WTC11 (cell line): ENCODE measurements at regions not wholly inside any gene's neighbourhood (a gene's known extent, or its start where the extent isn't known, plus 50 kb on each side); places are given as distances from the start of the nearest gene placed in this dataset.

ENCODE experiments used
- ATAC-seq: fragments of 200-7000 bp; cut with Tn5 transposase; 2 replicates; pipeline ENCODE4 v1.10.0; 2021; ENCODE audit warnings: mild to moderate bottlenecking, moderate library complexity
- CTCF ChIA-PET: fragments of 300-600 bp; sonication (Branson Sonifier 250); formaldehyde crosslinking; loops from one replicate; lab custom pipeline; 2021; ENCODE audit warnings: antibody characterized with exemption; lab: Charles Lee
- POLR2A ChIA-PET: fragments of 350-600 bp; sonication (Branson Sonifier 250); formaldehyde crosslinking; loops from one replicate; lab custom pipeline; 2021; ENCODE audit warnings: antibody characterized with exemption; lab: Charles Lee
- DNase-seq: peaks from one replicate; pipeline ENCODE4 v3.0.0; 2021; ENCODE audit warnings: low spot score
- H3K27ac Mint-ChIP-seq: 2 replicates; pipeline ENCODE4 v1.8.0; 2021; ENCODE audit warnings: mixed read lengths
- H3K27me3 Mint-ChIP-seq: 2 replicates; pipeline ENCODE4 v1.8.0; 2021; ENCODE audit warnings: low read depth, mild to moderate bottlenecking, moderate library complexity, mixed read lengths
- H3K36me3 Mint-ChIP-seq: 2 replicates; pipeline ENCODE4 v1.8.0; 2021; ENCODE audit warnings: mixed read lengths
- H3K4me1 Mint-ChIP-seq: 2 replicates; pipeline ENCODE4 v1.8.0; 2022; ENCODE audit warnings: mixed read lengths
- H3K4me3 Mint-ChIP-seq: 2 replicates; pipeline ENCODE4 v1.8.0; 2021; ENCODE audit warnings: mild to moderate bottlenecking, moderate library complexity, mixed read lengths
- H3K9me3 Mint-ChIP-seq: 2 replicates; pipeline ENCODE4 v1.8.0; 2021; ENCODE audit warnings: mixed read lengths
- AR ChIP-seq: fragments of 250-450 bp; sonication (Bioruptor Pico); IDR thresholded peaks from 2 replicates; pipeline ENCODE4 v1.9.0; 2021; ENCODE audit warnings: mild to moderate bottlenecking
- GABPB1 ChIP-seq: sonication (generic); formaldehyde crosslinking; IDR thresholded peaks from 2 replicates; pipeline ENCODE4 v1.8.1; 2023; ENCODE audit warnings: mild to moderate bottlenecking, missing genetic modification reagents
- HMGA2 ChIP-seq: fragments of 250-450 bp; sonication (Bioruptor Pico); IDR thresholded peaks from 2 replicates; pipeline ENCODE4 v1.4.0; 2021; ENCODE audit warnings: mild to moderate bottlenecking, moderate library complexity
- JAZF1 ChIP-seq: fragments of 250-450 bp; sonication (Bioruptor Pico); IDR thresholded peaks from 2 replicates; pipeline ENCODE4 v1.9.0; 2021; ENCODE audit warnings: moderate library complexity, mild to moderate bottlenecking, inconsistent platforms
- MAX ChIP-seq: sonication (generic); formaldehyde crosslinking; IDR thresholded peaks from 2 replicates; pipeline ENCODE4 v1.8.0; 2022; ENCODE audit warnings: mild to moderate bottlenecking, missing genetic modification reagents
- MYBL2 ChIP-seq: sonication (generic); formaldehyde crosslinking; IDR thresholded peaks from 2 replicates; pipeline ENCODE4 v1.8.1; 2023; ENCODE audit warnings: mild to moderate bottlenecking, moderate library complexity, missing genetic modification reagents
- NR3C1 ChIP-seq: sonication (generic); formaldehyde crosslinking; conservative IDR thresholded peaks from 2 replicates; pipeline ENCODE4 v1.8.1; 2023; ENCODE audit warnings: low read depth, mild to moderate bottlenecking, missing genetic modification reagents
- PRDM15 ChIP-seq: sonication (generic); formaldehyde crosslinking; IDR thresholded peaks from 2 replicates; pipeline ENCODE4 v1.8.0; 2022; ENCODE audit warnings: missing genetic modification reagents
- RELA ChIP-seq: sonication (generic); formaldehyde crosslinking; IDR thresholded peaks from 2 replicates; pipeline ENCODE4 v1.8.1; 2022; ENCODE audit warnings: missing genetic modification reagents, mild to moderate bottlenecking, borderline replicate concordance
- RORB ChIP-seq: fragments of 250-450 bp; sonication (Bioruptor Pico); IDR thresholded peaks from 2 replicates; pipeline ENCODE4 v1.9.0; 2021; ENCODE audit warnings: mild to moderate bottlenecking
- TEAD1 ChIP-seq: sonication (generic); formaldehyde crosslinking; IDR thresholded peaks from 2 replicates; pipeline ENCODE4 v1.8.0; 2022; ENCODE audit warnings: mild to moderate bottlenecking, missing genetic modification reagents
- ZBTB21 ChIP-seq: sonication (generic); formaldehyde crosslinking; IDR thresholded peaks from 2 replicates; pipeline ENCODE4 v1.8.1; 2023; ENCODE audit warnings: mild to moderate bottlenecking, missing genetic modification reagents, borderline replicate concordance
- ZBTB43 ChIP-seq: sonication (generic); formaldehyde crosslinking; IDR thresholded peaks from 2 replicates; pipeline ENCODE4 v1.8.1; 2023; ENCODE audit warnings: mild to moderate bottlenecking, missing genetic modification reagents
- ZNF138 ChIP-seq: sonication (generic); formaldehyde crosslinking; conservative IDR thresholded peaks from 2 replicates; pipeline ENCODE4 v1.8.1; 2022; ENCODE audit warnings: mild to moderate bottlenecking, moderate library complexity, missing genetic modification reagents
- ZNF281 ChIP-seq: sonication (generic); formaldehyde crosslinking; IDR thresholded peaks from 2 replicates; pipeline ENCODE4 v1.8.0; 2023; ENCODE audit warnings: mild to moderate bottlenecking, missing genetic modification reagents
- ZNF317 ChIP-seq: sonication (generic); formaldehyde crosslinking; IDR thresholded peaks from 2 replicates; pipeline ENCODE4 v1.8.1; 2023; ENCODE audit warnings: low read depth, mild to moderate bottlenecking, moderate library complexity, missing genetic modification reagents, borderline replicate concordance
- ZNF396 ChIP-seq: fragments of 250-450 bp; sonication (Bioruptor Pico); IDR thresholded peaks from 2 replicates; pipeline ENCODE4 v1.8.0; 2021; ENCODE audit warnings: mild to moderate bottlenecking, moderate library complexity, borderline replicate concordance

GRCh38 chr16:54842743-54843423, 87.8 kb upstream of the IRX5 start (continued):
- TF ChIP-seq AR (CRISPR knock-in tag) = no peak
- no peak for TF ChIP-seq MYBL2 (CRISPR knock-in tag)
- no peak for TF ChIP-seq ZNF396 (CRISPR knock-in tag)
- no peak for TF ChIP-seq ZNF317 (CRISPR knock-in tag)
- TF ChIP-seq ZNF281 = no peak
- TF ChIP-seq PRDM15 (CRISPR knock-in tag) = no peak
- TF ChIP-seq MAX (CRISPR knock-in tag) = no peak
- no peak for TF ChIP-seq ZNF138 (CRISPR knock-in tag)
- TF ChIP-seq ZBTB43 (CRISPR knock-in tag) = no peak
- no peak for TF ChIP-seq TEAD1
- TF ChIP-seq HMGA2 = no peak
- no peak for TF ChIP-seq RORB (CRISPR knock-in tag)

- no peak for TF ChIP-seq GABPB1 (CRISPR knock-in tag)
- TF ChIP-seq JAZF1 (CRISPR knock-in tag) = no peak
- TF ChIP-seq RELA (CRISPR knock-in tag) = no peak
- no peak for TF ChIP-seq HMGA2
- TF ChIP-seq AR (CRISPR knock-in tag) = no peak
- TF ChIP-seq NR3C1 (CRISPR knock-in tag) = no peak
- no peak for TF ChIP-seq ZBTB21 (CRISPR knock-in tag)
- Mint-ChIP-seq H3K9me3 (peaks cover 37% of the 10 kb centered on the region), H3K4me1 (no peaks in the 10 kb centered on the region), H3K27ac (no peak overlapping the region), H3K27me3 (no peaks in the 10 kb centered on the region; the same call in 1 of the 2 replicates), H3K4me3 (no peak overlapping the region), H3K36me3 (peaks cover 17% of the 10 kb centered on the region)
- DNase-seq (no peak), ATAC-seq (no peak)
- POLR2A ChIA-PET = no interaction called here
- CTCF ChIA-PET = no interaction called here
Observed at GRCh38 chr16:54829691-54830090, 101.0 kb upstream of the IRX5 start.
